NCI-H2171 treated with DMSO at 0.1 percent for 48 hours (cell line): ENCODE measurements at regions not wholly inside any gene's neighbourhood (a gene's known extent, or its start where the extent isn't known, plus 50 kb on each side); places are given as distances from the start of the nearest gene placed in this dataset.

Experiments used
- DNase-seq: peaks from one replicate; lab custom pipeline; 2025; lab: John Stamatoyannopoulos, UW

DNA sequence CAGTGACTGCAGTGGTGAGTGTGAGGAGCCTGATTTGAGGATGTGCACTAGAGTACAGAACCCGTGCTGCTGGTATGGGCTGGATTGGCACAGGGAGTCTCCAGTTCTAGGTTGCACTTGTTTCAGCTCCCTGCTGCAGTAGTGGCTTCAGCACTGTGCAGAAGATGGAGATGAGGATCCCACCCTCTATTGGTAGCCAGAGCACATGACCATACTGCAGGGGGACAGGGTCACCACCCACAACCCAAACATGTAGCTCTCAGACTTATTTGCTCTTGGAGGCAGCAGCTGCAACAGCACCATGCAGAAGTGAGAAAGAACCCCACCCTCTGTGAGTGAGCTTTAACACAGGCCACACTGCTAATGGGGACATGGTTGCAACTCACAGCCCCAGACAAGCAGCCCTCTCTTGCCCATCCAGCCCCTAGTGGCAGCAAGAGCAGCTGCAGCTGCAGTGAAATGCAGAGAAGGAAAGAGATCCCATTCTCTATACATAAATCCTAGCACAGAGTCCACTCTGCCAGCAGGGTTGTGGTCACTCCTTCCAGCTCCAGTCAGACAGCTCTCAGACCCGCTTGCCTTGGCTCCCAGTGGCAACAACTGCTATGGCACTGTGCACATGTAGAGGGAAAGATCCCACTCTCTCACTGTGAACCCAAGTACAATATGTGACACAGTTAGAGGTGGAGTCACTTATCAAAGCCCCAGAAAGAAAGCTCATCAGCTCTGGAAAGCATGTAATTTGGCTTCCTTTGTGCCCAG lies 51.4 kb upstream of the SCIN start:
- no peak for DNase-seq

DNA sequence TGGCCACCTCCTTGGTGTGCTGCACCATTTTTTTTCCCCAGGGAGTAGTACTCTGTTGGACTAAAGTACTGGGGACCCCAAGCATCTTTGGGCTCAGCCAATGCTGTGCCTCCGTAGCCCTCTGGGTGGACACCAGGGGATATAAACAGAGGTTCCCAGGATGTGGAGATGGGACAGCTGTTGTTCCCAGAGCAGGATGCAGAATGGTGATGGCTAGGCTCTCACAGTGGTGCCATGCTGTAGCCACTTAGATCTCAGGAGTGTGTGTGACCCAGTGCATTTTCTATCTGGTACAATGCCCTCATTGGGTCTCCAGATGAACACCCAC lies 50.9 kb upstream of the SCIN start:
- no peak for DNase-seq
